ENCODE measurements at regions not wholly inside any gene's neighbourhood (a gene's known extent, or its start where the extent isn't known, plus 50 kb on each side); places are given as distances from the start of the nearest gene placed in this dataset.

DNA sequence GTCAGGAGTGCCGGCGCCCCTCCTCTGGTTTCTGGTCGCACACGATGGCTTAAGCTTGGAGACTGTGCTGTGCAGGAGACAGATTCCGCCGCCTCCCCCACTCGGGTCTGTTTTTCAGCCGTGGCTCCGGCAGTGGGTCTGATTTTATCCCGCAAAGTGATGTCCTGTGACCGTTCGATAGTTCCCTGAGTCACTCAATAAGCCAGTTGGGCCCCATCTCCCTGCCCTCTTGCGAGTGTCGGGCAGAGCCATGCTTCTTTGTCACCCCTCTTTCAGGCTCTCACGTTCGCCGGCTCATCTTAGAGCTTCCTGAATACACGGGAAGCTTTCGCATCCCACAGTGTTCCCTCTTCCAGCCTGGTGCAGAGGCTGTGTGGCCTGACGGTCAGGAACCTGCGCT lies 127.8 kb upstream of the RFLNA start:
- no peak for DNase-seq

DNA sequence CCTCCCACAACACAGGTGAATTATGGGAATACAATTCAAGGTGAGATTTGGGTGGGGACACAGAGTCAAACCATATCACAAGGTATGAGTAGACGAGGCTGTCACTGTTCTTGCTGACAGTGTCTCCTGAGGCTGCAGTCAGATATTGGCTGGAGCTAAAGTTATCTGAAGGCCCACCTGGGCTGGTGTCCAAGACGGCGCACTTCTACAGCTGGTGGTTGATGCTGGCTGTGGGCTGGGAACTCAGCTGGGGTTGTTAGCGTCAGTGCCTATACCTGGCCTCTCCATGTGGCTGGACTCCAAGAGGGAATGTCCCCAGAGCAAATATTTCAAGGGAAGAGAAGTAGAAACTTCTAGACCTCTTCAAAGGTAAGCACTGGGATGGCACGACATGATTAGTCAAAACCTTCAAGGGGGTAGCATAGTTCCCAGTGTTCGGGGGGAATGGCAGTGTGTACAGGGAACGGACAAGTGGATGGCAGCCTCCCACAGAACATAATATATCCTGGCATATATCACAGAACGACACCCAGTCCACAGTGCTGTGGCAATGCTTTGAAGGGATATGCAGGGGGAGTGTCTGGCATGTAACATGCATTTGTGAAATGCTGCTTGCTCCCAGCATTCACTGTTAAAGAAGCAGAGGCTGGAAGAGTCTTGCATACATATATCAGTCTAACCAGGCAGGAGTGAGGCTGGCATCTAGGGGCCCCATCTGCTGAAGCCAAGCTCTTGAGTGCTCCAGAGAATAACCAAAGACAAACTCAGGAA lies 126.7 kb upstream of the RFLNA start:
- peak; percentile 16 for DNase-seq

DNA sequence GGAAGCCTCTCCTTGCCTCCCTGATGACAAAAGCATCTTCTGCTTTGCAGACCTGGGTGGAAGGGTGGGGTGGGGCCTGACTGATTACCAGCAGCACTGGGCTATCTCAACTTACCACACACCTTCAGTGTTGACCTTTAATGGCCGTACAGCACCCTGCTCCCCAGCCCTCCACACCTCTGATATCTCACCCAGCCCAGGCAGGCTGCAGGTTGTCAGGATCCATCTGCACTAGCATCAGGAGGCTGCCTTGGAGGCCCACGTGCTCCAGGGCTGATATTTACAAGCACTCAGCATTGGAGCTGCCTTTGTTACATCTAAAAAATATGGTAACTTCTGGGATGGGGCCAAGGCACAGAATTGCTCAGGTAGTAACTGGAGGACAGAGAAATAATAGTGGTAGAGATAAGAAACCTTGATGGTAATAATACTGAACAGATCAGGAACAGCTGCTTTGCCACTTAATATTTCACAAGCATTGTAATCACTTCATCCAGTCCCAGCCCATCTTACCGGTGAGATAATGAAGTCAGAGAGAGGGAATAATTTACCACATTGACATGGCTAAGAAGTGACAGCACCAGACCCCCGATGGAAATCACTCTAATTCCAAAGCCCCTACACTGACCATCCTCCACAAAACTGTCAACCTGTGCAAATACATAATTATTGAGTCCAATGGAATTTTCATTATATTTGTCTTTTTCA lies 125.2 kb upstream of the RFLNA start:
- DNase-seq: no peak

DNA sequence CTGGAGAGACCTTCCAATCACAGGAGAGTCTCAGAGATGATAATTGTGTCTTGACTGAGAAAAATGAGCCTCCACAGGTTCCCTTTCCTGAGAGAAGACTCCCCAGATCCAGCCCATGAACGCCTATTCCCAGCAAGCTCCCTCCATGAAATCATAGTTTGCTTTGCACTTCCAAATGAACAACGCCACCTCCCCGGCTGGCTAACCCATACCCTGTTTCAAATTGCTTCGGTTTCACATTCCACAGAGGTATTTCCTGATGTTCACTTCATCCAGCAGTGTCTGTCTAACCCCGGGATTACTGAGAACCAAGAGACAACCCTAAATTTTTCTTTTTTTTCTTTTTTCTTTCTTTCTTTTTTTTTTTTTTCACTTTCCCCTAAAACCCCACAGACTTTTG lies 124.1 kb upstream of the RFLNA start:
- DNase-seq: no peak

DNA sequence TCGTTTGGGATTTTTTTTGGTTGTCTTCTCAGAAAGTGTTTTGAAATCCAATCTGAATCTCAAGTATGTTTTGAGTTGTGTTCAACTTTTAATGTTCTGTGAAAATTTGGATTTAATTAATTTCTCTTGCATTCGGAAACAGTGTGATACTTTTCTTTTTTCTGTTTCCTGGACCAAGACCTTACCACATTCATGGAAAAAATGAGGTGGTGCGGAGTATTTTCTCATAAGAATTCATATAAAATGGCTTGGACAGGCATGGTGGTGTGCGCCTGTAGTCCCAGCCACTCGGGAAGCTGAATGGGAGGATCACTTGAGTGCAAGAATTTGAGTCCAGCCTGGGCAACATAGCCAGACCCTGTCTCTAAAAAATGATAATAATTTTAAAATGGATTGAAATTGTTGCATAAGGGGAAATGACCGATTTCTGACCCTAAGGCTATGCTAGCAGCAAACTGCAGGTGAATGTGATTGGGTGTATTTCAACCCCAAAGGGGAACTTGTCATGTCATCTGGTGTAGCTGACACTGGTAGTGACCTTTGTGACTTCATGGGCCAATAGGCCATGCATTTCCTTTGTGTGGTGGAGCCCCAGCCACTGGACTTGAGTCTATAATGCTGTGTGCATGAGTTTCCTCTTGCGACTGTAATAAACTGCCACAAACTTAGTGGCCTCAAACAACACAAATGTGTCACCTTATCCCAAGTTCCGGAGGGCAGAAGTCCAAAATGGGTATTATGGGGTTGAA lies 123.5 kb upstream of the RFLNA start:
- no peak for DNase-seq

DNA sequence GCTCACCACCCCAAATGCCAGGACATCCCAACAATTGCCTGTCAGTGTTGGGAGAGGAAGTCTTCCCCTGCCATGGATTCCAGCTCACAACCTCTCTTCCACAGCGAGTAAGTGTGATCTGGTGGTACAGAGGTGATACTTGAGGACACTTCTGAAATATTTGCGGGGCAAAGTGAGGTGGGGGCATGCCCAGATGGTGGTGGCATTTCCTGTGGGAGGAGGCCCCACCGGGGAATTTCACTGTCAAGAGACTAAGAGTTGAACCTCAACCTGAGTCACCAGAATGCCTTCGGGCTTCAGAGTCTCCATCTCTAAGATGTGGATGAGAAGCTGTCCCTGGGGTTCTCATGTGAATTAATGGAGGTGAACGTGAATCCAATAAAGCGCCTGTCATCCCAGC lies 122.3 kb upstream of the RFLNA start:
- no peak for DNase-seq

DNA sequence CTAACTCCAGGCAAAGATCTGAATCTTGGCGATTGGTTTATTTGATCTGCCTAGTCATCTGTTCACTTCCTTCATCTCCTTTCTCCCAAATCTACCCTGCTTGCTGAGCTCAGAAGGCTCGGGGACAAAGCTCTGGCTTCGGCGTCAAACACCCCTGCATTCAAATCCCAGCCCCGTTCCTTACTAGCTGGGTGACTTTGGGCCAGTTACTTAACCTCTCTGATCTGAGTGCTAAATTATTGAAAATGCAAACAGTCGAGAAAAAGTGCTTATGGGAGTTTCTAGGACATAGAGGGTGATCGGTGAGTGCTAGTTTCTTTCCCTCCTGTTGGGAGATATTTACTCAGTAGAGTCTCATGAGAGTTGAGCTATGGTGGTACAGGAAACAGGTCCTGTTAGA lies 121.2 kb upstream of the RFLNA start:
- no peak for DNase-seq

DNA sequence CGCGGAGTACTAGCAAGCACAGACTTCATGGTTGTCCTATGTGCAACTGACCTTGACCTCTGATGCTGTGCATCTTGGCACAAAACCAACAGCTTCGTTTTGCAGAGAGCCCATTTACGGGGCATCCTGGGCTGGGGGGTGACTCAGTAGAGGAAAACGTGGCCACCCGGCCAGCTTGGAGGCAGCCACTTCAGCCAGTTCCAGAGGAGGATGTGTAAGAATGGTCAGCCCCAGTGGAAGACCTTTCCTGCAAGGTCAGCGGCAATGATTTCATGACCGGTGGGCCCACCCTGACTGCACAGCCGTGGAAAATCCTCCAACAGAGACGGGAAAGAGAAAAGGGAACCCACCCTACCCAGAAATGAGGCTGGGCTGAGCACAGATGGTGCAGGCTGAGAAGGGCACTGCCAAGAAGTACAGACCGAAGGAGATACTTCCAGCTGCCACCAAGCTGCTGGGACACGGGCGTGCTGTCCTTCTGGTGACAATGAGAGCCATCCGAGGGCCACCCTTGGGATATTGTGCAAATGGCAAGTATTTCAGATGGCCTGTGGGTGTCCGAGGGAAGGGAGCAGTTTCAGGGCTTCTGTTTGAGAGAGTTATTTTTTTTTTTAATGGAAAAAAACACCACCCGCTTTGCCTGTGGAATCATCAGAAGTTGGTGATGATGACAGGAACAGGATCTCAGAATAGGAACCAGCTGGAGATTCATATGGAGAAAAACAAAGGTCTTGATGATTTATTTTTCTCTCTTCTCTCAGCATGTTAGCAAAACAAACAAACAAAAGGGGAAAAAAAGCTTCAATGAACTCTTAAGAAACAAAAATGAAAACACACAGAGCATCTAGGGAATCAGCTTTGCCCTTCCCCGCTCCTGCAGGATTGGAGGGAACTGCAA lies 120.2 kb upstream of the RFLNA start:
- DNase-seq: no peak

DNA sequence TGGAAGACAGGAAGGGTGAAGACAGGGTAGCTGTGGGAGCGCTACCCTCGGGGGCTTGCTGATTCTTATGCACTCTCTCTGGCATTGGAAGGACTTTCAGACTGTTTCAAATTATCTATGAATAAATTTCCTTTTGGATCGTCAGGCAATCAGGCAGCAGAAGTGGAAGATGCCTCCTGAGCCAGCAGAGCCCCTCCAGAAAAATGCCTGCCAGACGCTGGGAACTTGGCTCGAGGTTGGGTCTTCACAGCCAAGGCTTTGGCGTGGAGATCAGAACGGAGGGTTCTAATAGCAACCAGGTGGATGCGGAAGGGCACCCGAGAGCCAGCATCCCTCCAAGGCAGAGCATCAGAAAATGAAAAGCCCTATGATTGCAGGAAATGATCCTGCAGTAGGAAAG lies 119.2 kb upstream of the RFLNA start:
- DNase-seq: no peak

DNA sequence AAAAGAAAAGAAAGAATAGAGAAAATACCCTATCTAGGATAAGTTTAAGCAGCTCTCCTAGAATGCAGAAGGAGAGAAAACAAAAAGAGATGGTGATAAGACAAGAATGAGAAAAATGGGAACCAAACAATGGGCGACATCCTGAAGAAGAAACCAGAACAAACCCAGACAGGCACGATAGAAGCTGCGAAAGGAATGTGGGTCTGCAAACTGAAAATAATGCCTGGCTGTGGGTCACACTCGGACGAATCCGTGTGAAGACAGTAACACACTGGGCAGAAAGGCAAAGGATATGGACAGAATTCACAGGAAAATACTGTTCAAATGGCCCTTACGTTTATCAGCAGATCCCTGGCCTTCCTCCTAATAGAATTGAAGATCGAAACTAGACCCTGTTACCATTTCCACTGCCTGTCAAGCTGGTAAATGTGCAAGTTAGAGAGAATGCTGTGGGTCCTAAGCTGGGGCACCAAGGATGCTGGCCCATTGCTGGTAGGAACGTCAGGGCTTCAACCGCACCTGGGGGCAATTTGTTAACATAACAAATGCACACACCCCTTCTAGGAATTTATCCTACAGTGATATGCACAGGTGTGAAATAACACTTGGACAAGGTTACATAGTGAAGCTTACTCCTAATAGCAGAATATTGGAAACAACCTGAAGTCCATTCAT lies 117.5 kb upstream of the RFLNA start:
- DNase-seq: no peak

DNA sequence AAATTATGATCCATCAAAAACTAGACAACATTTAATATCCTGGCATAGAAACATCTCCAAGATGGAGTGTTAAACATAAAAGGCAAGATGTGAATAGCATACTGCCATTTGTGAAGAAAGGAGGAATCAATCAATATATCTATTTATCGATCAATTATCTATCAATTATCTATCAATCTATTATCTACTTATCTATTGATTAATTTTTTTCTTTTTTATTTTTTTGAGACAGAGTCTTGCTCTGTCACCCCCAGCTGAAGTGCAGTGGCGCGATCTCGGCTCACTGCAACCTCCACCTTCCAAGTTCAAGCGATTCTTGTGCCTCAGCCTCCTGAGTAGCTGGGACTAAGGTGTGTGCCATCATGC lies 117.0 kb upstream of the RFLNA start:
- no peak for DNase-seq

DNA sequence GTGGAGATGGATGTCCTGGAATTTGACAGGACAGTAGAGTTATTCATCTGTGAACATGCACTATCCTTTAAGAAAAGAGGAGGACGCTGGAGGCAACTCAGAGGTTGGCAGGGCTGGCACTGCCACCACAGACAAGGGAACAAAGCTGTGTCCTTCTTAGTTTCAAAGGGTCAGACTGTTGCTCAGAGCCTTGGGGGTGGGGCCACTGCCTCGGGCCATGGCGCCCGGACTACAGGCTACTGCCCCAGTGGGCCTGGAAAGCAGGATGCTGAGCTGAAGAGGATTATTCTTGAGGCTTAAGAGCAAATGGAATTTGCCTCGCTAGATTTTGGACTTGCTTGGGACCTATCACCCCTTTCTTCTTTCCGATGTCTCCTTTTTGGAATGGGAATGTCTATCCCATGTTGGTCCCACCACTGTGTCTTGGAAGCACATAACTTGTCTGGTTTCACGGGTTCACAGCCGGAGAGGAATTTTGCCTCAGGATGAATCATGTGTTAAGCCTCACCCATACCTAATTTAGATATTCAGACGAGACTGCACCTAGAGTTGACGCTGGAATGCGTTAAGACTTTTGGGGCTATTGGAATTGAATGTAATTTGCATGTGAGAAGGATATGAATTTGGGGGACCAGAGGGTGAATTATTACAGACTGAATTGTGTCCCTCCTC lies 114.8 kb upstream of the RFLNA start:
- no peak for DNase-seq

DNA sequence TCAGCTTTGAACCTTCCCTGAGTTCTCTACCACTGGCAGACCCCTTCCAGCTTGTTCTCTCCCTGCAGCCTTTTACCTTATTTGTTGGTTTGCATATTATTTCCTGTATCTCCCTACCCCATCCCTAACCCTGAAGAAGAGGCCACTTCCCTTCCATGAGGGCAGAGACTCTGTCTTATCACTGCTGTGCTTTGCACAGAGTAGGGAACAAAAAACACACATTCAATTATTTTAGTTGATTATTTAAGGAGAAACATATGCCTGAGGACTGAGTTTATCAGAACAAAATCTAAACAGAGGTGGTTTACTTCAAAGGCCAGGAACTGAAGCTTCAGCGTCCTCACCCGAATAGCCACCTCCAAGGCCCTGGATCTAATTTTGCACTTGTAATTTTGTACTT lies 111.7 kb upstream of the RFLNA start:
- no peak for DNase-seq

DNA sequence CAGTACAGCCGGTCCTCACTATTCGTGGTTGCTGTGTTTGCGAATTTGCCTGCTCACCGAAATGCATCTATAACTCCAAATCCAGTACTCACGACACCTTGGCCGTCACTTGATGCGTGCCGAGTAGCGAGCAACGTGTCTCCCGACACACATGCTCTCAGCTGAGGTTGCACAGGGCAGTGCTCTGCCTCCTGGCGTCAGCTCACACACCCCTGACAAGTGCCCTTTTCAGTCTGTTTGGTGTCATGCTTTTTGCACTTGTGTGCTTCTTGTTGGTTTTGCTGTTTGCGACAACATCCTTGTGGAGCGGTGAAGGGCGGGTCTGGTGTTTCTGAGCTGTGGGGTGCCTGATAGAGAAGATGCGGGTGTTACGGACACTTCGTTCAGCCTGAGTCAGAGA lies 110.4 kb upstream of the RFLNA start:
- no peak for DNase-seq

DNA sequence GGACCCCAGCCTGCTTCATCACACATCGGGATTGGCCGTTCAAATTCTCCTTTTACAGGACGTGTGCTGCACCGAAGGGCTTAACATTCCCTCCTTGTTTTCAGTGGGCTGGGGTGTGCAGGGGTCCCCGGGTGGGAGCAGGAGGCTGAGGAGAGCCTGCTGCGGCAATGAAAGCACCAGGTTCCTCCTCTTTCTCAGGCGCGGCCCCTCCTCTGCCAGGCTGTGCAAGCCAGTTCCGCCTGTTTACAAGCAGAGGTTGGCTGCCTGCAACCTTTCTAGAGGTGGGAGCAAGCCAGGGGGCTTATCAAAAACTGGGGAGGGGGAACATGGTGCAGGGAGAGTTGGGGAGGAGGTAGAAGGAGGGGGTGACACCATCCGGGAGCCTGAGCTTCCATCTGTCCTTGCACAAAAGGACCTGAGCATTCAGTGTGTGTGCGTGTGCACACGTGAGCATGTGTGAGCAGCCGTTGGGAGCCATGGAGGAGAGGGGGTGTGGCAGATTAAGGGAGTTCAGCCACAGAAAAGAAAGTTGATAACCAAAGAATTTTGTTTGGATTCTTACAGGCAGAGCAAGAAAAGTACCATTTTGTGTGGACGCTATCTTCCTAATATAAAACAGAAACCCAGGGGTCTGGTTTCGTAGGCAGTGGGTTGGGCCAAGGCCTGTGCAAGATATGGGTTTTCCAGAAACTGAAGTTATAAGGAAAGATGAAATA lies 108.8 kb upstream of the RFLNA start:
- no peak for DNase-seq

DNA sequence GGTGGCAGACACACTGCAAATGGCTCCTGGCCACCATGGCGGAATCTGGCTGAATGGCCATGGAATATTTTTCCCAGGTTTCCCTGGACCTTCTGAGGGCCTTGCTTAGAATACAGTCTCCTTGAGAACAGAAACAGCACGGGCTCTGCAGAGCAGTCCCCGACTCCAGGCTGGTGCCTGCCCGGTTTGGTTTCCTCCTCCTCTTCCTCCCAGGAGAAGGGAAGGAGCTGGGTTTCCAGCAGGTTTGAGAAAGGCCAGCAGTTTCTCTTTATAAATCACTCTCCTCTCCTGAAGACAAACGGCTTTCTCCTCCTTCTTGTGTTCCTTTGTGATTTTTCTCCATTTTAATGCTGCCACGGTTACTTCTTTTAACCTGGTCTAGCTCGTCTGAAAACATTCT lies 106.8 kb upstream of the RFLNA start:
- no peak for DNase-seq

DNA sequence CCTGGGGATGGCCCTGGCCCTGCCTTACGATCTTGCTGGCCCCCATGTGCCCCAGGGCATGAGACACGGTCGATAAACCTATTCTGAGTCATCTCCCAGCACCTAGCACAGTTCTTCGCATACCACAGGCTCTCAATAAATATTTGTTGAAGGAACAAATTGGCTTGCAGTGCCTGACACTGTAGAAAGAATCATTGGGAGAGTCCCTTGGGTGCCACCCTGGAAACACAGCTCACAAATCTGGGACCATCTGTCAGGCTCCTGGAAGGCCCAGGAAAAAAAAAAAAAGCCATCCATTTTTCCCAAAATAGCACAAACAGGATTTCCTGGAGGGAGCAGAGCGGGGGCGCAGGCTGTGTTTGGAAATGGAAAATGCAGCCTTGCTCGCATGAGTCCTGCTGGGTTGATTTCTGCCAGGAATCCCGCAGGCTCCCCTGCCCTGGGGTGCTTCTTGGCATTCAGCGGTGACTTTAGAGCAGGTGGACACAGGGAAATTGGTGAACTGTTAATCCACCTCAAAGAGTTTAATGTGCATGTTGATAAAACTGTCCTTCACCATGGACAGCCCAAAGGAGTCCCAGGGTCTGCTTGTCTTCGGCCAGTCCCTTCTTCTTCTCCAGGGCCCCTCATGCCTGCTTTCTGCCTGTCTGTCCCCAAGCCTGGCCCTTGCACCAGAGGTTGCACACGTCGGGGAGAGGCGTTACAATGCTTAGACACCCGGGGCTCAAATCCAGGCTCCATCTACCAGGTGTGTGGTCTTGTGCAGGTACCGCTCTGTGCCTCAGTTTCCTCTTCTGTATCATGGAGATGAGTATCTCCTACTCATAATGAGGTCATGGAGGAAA lies 106.1 kb upstream of the RFLNA start:
- peak; percentile 48 for DNase-seq

DNA sequence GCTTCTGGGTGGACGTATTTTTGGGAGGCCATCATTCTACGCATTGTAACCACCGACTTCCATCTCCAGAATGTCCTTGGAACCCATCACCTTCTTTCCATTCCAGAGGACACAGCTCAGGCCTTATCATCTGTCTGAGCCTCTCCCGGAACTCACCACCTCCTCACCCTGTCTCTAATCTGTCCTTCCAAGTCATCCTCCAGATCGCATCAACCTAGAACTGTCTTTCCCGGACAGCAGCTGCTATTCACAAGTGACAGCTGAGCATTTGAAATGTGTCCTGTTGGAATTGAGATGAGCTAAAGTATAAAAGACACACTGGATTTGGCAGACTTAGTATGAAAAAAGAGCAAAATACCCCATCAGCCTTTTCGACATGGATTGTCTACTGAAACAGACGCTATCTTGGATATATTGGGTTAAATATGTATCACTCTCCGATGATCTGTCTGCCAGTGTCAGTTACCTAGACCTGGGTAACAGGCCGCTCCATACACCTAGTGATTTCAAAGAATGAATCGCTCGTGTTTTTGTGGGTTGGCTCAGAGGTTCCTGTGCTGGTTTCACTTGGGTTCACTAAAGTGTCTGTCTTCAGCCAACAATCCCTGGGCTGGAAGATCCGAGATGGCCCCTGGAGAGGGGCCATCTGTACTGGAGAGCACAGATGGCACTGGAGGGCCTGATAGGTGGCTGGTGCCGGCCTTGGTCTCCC lies 104.4 kb upstream of the RFLNA start:
- DNase-seq: no peak

DNA sequence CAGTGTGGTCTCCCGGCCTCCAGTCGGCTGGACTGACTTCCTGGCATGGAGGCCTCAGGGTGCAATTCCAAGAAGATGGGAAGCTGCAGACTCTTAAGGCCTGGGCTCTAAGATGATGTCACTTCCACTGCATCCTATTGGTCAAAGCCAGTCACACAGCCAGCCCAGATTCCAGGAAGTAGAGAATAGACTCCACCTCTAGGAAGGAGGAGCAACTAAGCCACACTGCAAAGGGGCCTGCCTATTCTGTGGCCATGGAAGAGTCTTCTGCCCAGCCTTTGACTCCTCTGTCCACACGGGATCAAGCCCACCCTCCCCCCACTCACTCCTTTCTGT lies 103.9 kb upstream of the RFLNA start:
- no peak for DNase-seq

DNA sequence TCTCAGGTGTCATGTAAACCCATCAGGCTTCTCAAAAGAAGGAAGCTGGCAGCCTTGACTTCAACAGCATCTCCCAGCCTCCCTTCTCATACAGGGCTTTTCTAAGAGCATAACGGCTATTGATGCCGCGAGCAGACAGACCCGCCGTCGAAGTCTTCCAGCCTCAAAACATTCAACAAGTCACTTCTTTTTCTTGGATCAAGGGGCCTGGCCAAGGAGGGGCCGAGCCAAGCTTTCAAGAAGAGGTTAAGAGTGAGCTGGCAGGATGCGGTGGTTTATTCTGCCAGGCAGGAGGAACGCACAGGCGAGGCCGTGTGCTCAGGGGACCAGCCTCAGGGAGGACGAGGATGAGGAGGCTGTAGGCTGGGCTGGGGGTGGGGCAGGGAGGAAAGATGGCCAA lies 102.9 kb upstream of the RFLNA start:
- no peak for DNase-seq
